ENCODE measurements at regions not wholly inside any gene's neighbourhood (a gene's known extent, or its start where the extent isn't known, plus 50 kb on each side); places are given as distances from the start of the nearest gene placed in this dataset.

DNA sequence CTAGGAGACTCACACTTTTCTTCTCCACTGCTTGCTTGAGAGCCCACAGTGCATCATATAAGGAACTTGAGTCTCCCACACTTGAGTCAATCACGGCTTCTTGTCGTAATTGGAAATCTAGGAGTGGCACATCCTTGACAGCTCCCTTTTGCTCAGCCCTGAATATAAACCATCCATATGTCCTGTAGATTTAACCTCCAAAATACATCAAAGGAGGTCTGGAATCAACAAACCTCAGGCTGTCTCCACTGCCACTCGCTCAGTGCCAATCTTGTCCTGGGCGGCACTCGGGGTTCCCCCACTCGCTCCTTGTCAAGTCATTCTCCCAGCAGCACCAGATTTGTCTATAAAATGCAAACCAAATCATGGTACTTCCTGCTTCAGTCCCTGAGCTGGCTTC lies 84.4 kb upstream of the UQCRFS1 start:
- no peak for TF ChIP-seq CTCF (IDR thresholded peaks at IDR 0.05)
- no peak for TF ChIP-seq POLR2A (IDR thresholded peaks at IDR 0.05)
- TF ChIP-seq EP300 (IDR thresholded peaks at IDR 0.05), result no peak
- no peak for TF ChIP-seq POLR2AphosphoS5 (IDR thresholded peaks at IDR 0.05)
